GM18505 (cell line): ENCODE measurements at regions not wholly inside any gene's neighbourhood (a gene's known extent, or its start where the extent isn't known, plus 50 kb on each side); places are given as distances from the start of the nearest gene placed in this dataset.
"Not testable (repeated sequence)": the region's sequence is repeated elsewhere in the genome, so short reads cannot be mapped to it uniquely, and the experiment has no call there.

Source experiments
- ATAC-seq: cut with Tn5 transposase; IDR thresholded peaks from one replicate; pipeline ENCODE4 v1.9.1; 2021; ENCODE audit not compliant: unreplicated experiment
- POLR2A ChIP-seq: IDR thresholded peaks from 4 replicates; pipeline ENCODE4 v1.6.1; 2011; ENCODE audit warnings: borderline replicate concordance; ENCODE audit not compliant: insufficient read depth, insufficient read length; ENCODE audit errors: extremely low read depth

DNA sequence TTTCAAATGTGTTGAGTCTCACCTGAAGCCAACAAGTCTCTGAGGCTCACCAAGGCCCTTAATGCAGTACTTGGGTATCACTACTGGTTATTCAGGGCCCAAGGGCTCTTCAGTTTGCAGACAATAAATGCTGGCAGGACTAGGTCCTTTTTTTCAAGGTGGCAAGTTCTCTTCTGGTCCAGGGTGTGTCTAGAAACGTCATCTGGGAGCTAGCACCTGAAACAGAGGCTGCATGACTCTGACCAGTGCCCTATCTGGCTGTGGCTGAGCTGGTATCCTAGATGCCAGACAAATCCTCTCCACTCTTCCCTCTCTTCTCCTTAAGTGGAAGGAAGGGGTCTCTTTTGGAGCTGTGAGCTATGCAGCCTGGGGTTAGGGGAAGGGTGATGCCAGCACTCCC, 276.8 kb downstream of the PYDC2 start:
- no peak for ATAC-seq
- TF ChIP-seq POLR2A: no peak

DNA sequence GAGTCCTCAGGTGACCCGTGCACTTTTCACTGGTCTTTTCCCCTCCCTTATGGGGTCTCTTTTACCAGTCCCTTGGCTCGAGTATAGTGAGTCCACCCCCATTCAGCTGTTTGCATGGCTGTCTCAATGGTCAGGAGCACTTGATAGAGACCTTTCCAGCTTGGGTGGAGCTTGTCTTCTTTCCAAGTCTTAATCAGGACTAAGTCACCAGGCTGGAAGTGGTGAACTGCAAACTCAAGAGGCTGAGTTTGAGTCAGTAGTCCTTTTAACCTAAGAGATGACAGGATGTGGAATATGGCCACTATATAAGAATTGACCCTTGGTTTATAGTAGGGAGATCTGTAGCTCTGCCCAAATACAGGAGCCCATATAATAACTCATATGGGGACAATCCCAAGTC, 279.7 kb downstream of the PYDC2 start:
- no peak for ATAC-seq
- TF ChIP-seq POLR2A: no peak

DNA sequence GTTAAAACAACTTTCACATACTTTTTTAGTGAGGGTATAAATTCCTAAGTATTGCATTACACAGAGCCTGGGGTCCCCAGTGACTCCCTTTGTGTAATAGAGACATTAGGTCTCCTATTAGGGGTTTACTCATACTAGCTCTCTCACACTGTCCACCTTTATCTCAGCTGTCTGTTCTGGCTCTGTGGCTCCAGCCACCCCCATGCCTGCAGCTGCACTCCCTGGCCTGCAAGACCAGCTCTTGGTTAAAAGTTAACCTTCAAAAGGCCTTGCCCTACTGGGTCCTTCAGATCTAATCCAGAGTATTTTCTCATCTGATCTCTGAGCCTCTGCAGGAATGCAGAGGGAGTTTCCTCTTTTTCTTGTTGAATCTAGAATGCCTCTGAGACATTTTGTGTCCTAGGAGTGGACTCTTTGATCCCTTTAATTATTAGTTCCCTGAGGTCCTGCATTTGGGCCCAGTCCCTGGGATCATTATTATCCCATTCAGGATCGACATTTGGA, 280.9 kb downstream of the PYDC2 start:
- not testable (repeated sequence) for ATAC-seq

DNA sequence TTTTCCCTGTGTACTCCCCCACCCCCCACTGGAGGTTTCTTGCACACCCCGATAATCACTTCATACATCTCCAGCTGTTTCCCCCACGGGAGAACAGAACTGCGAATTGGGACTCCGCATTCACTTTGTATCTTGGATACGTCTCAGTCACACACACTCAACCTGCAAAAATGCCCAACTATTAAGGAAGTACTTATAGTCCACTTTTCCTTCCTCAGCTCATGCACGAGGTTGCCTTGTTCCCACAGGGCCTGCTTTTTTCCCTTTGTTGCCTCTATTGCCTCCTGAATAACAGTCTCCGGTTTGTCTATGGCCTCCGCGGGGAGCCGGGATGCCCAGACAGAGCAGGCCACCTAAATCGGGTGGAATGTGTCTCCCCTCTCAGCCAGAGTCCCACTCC, 282.3 kb downstream of the PYDC2 start:
- no peak for ATAC-seq
- TF ChIP-seq POLR2A: no peak

DNA sequence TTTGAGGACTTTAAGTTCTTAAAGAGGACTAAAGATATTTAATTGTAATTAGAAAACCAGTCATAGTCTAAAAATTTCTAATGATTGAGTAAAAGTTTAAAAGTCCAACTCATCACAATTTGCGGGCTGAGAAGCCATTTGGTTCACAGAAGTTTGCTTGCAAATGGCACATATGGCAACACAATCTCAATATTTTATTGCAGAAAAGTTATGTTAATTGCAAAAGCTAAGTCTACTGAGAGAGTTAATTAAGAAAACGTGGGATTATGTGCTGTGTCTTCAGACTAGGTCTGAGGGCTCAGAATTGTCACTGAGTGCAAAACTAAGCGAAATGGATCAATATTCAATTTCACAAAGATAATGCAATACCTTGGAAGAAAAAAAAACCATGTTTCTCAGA, 289.7 kb downstream of the PYDC2 start:
- ATAC-seq: no peak
- no peak for TF ChIP-seq POLR2A

DNA sequence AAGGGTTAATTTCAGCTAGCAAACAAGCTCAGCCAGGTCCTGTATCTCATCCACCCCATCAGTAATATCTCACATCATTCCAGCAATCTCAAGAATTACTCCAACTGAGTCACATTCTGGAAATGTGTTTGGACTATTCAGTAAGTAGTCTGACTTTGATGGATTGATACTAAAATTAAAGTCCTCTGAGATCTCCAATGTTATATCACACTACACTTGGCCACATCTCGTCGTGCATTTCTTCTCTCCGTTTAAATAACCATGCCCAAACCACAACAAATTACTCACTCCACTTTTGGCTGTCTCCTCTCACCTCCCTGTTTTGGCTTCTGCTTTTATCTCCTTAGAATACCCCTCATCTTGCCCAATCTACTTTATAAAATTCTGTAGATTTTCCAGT, 292.2 kb downstream of the PYDC2 start:
- ATAC-seq: no peak
- no peak for TF ChIP-seq POLR2A

DNA sequence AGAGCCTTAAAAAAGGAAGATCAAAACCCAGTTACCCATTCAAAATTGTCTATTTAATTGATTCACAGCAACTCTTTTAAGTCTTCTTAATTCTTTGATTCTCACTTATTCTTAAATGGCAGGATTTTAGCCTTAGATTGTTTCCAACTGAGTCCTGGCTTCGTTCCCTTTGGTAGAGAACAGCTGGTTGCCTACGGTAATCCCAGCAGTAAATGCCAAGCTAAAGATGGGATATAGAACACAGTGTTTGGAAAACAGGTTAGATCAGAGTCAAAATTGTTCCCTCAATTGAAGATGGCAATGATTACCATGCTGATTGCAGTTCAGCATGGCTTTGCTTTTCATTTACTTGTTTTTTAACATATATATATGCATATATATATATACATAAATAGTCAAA, 300.9 kb downstream of the PYDC2 start:
- ATAC-seq: no peak
- TF ChIP-seq POLR2A: no peak

DNA sequence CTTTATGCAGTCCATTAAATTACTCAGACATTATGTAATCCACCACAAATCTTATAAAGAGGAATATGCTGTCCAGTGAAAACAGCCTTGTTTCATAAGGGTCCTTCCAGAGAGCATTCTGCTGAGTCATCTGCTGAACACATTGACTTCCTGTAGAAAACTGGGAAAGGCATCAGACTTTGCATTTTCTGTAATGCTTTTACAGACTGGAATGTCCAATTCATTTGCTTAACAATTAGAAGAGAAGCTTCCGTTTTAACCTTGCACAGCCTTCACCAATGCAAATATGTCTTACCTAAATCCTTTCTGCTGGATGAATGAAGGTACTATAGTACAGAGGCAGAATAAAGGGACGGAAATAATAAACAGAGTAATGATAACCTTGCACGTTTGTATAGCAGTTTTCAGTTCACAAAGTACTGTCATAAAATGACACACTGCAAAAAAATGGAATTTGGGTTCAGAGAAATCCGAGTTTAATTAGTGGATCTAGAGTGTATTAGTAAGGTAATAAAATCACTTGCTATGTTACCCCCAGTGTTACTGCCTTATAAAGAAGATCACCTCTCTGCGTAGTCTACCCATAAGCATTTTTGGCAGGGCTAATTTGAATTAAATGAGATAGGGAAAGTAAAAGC, 301.5 kb downstream of the PYDC2 start:
- TF ChIP-seq POLR2A: no peak
- no peak for ATAC-seq

DNA sequence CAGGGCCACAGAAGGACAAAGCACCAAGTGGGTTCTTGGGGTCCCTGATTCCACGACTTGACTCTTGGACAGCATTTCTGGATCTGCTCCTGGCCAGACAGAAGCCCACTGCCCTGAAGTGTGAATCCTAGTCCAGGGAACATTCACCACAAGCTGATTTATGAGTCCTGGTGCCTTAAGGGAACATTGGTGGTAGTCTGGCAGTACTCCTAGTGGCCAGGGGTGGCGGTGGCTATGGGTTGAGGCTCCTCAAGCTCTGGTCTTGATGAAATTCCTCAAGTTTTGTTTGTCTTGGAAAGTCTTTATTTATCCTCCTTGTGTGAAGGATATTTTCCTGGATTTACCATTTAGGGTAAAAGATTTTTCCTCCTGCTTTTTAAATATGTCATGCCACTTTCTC, 307.5 kb downstream of the PYDC2 start:
- TF ChIP-seq POLR2A: no peak
- no peak for ATAC-seq

DNA sequence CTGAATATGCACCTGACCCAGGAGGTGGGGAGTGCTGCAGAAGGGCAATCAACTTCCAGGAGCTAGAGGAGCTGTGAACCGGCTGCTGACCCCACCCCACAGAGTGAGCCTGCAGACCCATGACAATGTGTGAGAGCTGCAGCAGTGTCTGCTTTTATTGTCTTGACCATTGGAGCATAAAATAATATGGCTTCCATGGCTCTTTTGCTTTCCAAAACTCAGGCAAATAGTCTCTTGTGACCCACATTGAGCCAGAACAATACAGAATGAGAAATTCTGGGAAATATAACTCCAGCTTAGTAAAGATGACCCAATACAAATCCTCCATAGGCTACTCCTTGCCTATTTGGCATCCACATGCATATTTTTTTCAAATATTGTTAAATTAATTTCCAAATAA, 309.6 kb downstream of the PYDC2 start:
- no peak for ATAC-seq
- TF ChIP-seq POLR2A: no peak

DNA sequence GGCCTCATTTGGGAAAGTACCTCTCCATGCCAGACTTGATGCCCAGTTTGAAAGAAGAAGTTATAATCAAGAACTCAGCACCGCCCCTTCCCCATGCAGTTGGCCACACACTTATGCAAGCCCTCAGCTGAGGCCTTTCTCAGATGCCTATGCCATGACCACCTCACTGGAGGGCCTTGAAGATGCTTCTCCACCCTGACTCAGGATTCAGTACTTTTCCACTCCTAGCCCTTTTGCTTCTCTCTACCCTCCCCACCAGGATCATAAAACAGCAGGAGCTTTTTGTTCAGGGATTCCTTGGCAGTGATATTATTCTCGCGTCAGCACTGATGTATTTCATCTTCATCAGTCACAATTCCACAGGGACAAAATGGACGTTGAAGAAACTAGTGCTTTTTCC, 313.5 kb downstream of the PYDC2 start:
- TF ChIP-seq POLR2A: no peak
- ATAC-seq: no peak

DNA sequence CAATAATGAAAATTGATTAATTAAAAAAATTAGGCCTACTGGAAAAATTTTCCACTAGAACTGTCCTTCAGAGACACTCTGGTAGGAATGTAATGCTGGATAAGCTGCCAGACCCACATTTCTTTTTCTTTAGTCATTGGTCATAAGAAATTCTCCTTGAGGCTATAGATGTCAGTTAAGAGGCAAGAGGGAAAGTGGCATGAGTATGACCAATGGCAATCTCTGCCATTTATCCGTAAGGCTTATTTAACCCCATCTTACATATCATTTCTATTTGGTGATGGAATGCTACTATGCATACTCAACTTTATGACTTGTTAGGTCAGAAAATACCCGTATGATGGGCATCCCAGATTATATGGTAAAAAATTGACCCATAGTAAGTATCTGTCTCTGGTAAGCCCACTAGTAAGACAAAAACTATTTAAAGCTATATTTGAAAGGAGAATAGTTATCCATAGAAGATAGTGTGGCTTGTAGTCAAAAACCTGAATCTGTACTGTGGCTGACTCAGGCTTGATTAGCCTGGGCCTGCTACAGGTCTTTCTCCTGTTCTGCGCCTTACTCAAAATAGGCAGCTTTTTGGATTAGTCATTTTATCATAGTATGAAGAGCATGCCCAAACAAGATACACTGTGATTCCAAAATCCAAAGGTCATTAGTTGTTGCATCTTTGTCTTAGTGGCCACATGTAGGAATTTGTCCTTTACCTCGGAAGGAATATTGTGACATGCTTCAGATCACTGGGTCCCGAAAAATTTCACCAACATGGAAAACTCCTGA, 314.7 kb downstream of the PYDC2 start:
- TF ChIP-seq POLR2A: no peak
- ATAC-seq: no peak

DNA sequence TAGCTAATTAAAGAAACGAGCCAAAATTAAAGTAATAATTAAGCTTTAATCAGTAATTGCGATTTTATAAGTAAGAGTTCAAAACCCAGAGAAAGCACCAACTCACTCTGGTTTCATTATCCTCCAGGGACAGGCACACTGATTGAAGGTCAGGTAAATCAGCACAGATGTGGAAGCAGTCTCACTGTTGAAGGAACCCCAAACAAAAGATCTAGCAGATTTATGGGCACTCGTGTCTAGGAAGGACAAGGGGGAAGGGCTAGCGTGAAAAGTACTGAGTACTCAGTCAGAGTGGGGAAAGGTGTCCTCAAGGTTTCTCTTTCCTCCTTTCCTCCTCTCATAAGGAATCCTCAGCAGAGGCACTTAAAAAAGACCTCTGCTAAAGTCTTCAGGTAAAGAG, 320.1 kb downstream of the PYDC2 start:
- no peak for TF ChIP-seq POLR2A
- ATAC-seq: no peak

DNA sequence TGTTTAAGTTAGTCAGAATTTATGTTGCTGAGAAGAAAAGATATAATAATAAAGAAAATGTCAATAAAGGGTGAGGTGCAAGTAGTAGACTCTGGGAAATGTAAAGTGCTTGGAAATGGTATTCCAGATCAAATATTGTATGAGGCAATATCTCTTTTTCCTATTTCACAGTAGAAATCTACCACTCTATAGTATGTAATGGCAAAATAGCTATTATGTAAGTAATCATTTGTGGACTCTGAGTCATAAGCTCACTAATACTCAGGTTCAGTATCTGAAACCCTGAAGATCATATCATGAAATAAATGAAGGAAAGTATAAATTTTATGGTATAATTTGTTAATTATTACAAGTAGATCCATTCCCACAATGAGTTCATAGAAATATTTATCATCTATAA, 322.1 kb downstream of the PYDC2 start:
- no peak for ATAC-seq

More for the DNA sequence above, 322.1 kb downstream of the PYDC2 start:
- no peak for TF ChIP-seq POLR2A
